IMR-90 (cell line): ENCODE measurements at regions not wholly inside any gene's neighbourhood (a gene's known extent, or its start where the extent isn't known, plus 50 kb on each side); places are given as distances from the start of the nearest gene placed in this dataset.

Source experiments
- ATAC-seq: fragments of 200-7000 bp; cut with Tn5 transposase; 2 replicates; pipeline ENCODE4 v1.9.1; 2020; ENCODE audit warnings: low read depth, mild to moderate bottlenecking, moderate library complexity
- BruUV-seq: library from RNA; stranded (reverse); fragments of 400-500 nt; replicated peaks from 2 replicates; lab custom pipeline; 2021; lab: Mats Ljungman, UMichigan
- CTCF ChIA-PET: fragments of 300-600 bp; formaldehyde crosslinking; extraction: SDS; loops from one replicate; lab custom pipeline; 2021; ENCODE audit warnings: antibody characterized with exemption; lab: Yijun Ruan, JAX
- POLR2A ChIA-PET: fragments of 300-600 bp; sonication (Branson Sonifier 250); formaldehyde crosslinking; loops from one replicate; lab custom pipeline; 2022; ENCODE audit warnings: antibody characterized with exemption; ENCODE audit not compliant: unreplicated experiment; lab: Charles Lee
- DNase-seq: peaks from one replicate; pipeline ENCODE4 v3.0.0; 2013
- H2AFZ ChIP-seq: replicated peaks from 2 replicates; pipeline ENCODE3; 2013; ENCODE audit warnings: low read length, mild to moderate bottlenecking; ENCODE audit not compliant: poor library complexity
- H2AK5ac ChIP-seq: 2 replicates; pipeline ENCODE4 v1.6.1; 2013; ENCODE audit warnings: low read depth, low read length, inconsistent platforms
- H2AK9ac ChIP-seq: replicated peaks from 2 replicates; pipeline ENCODE3; 2013; ENCODE audit warnings: mild to moderate bottlenecking, low read depth, low read length, moderate library complexity; ENCODE audit not compliant: poor library complexity
- H2BK120ac ChIP-seq: 2 replicates; pipeline ENCODE4 v1.6.1; 2013; ENCODE audit warnings: low read depth, low read length, inconsistent platforms
- H2BK15ac ChIP-seq: 3 replicates; pipeline ENCODE4 v1.6.1; 2013; ENCODE audit warnings: low read depth, low read length, inconsistent platforms
- H2BK20ac ChIP-seq: 2 replicates; pipeline ENCODE4 v1.6.1; 2013; ENCODE audit warnings: low read depth, mild to moderate bottlenecking, inconsistent platforms, low read length, moderate library complexity
- H2BK5ac ChIP-seq: 2 replicates; pipeline ENCODE4 v1.6.1; 2013; ENCODE audit warnings: mild to moderate bottlenecking, low read depth, low read length, inconsistent platforms; ENCODE audit not compliant: poor library complexity, severe bottlenecking
- H3K14ac ChIP-seq: replicated peaks from 2 replicates; pipeline ENCODE4 v1.6.1; 2013; ENCODE audit warnings: low read depth, low read length, inconsistent platforms
- H3K18ac ChIP-seq: 2 replicates; pipeline ENCODE4 v1.6.1; 2013; ENCODE audit warnings: low read depth, low read length, control low read depth
- H3K23ac ChIP-seq: 2 replicates; pipeline ENCODE4 v1.6.1; 2013; ENCODE audit warnings: low read depth, low read length, inconsistent platforms
- H3K27ac ChIP-seq: 2 replicates; pipeline ENCODE4 v1.5.1; 2013; ENCODE audit warnings: mild to moderate bottlenecking, control low read depth, low read length; ENCODE audit not compliant: insufficient read depth
- H3K27me3 ChIP-seq: 2 replicates; pipeline ENCODE4 v1.6.1; 2013; ENCODE audit warnings: low read length; ENCODE audit not compliant: control insufficient read depth, insufficient read depth
- H3K36me3 ChIP-seq: 2 replicates; pipeline ENCODE4 v1.6.1; 2013; ENCODE audit warnings: low read length, mixed read lengths; ENCODE audit not compliant: control insufficient read depth, insufficient read depth
- H3K4ac ChIP-seq: 2 replicates; pipeline ENCODE4 v1.6.1; 2013; ENCODE audit warnings: low read depth, low read length, inconsistent platforms
- H3K4me1 ChIP-seq: 2 replicates; pipeline ENCODE4 v1.6.1; 2013; ENCODE audit warnings: low read length, mixed read lengths; ENCODE audit not compliant: control insufficient read depth, insufficient read depth
- H3K4me2 ChIP-seq: 2 replicates; pipeline ENCODE4 v1.6.1; 2013; ENCODE audit warnings: low read depth, mild to moderate bottlenecking, control low read depth, low read length, moderate library complexity
- H3K4me3 ChIP-seq: 2 replicates; pipeline ENCODE4 v1.5.1; 2013; ENCODE audit warnings: low read depth, mild to moderate bottlenecking, control low read depth, low read length, moderate library complexity; ENCODE audit not compliant: insufficient read depth
- H3K56ac ChIP-seq: 2 replicates; pipeline ENCODE4 v1.6.1; 2013; ENCODE audit warnings: low read length, inconsistent platforms; ENCODE audit not compliant: insufficient read depth; ENCODE audit errors: extremely low read depth
- H3K79me1 ChIP-seq, 2 experiments: 2 replicates each; pipeline ENCODE4 v1.6.1; 2013; ENCODE audit warnings: low read length in 2 of 2, inconsistent platforms in 1 of 2, low read depth in 1 of 2
- H3K9ac ChIP-seq: 2 replicates; pipeline ENCODE4 v1.6.1; 2013; ENCODE audit warnings: low read depth, low read length, control low read depth
- H3K9me1 ChIP-seq: 2 replicates; pipeline ENCODE4 v1.6.1; 2013; ENCODE audit warnings: low read length, inconsistent platforms; ENCODE audit not compliant: insufficient read depth
- H3K9me3 ChIP-seq: 2 replicates; pipeline ENCODE4 v1.6.1; 2013; ENCODE audit warnings: low read length; ENCODE audit not compliant: control insufficient read depth, insufficient read depth
- H4K20me1 ChIP-seq: 2 replicates; pipeline ENCODE4 v1.6.1; 2013; ENCODE audit warnings: low read length, inconsistent platforms; ENCODE audit not compliant: insufficient read depth
- H4K5ac ChIP-seq: 2 replicates; pipeline ENCODE4 v1.6.1; 2013; ENCODE audit warnings: mild to moderate bottlenecking, low read depth, low read length, control low read depth
- H4K8ac ChIP-seq, 2 experiments: 2 replicates each; pipeline ENCODE4 v1.6.1; 2013; ENCODE audit warnings: low read depth in 2 of 2, low read length in 2 of 2, control low read depth in 1 of 2, inconsistent platforms in 1 of 2
- H4K91ac ChIP-seq: 2 replicates; pipeline ENCODE4 v1.6.1; 2013; ENCODE audit warnings: low read depth, low read length, inconsistent platforms; ENCODE audit not compliant: insufficient read depth
- BHLHE40 ChIP-seq: fragments of 150-350 bp; IDR thresholded peaks from 2 replicates; pipeline ENCODE4 v1.6.1; 2016; ENCODE audit warnings: mild to moderate bottlenecking, low read depth, low read length
- CEBPB ChIP-seq: IDR thresholded peaks from 2 replicates; pipeline ENCODE4 v1.6.1; 2012; ENCODE audit warnings: low read depth, low read length, improper control_type of control experiment
- CHD1 ChIP-seq: IDR thresholded peaks from 2 replicates; pipeline ENCODE4 v1.6.1; 2012; ENCODE audit warnings: low read depth, low read length, improper control_type of control experiment
- CTCF ChIP-seq: conservative IDR thresholded peaks from 2 replicates; pipeline ENCODE4 v1.5.1; 2012; ENCODE audit warnings: mild to moderate bottlenecking, low read depth, low read length, improper control_type of control experiment
- ELK1 ChIP-seq: fragments of 150-350 bp; IDR thresholded peaks from 2 replicates; pipeline ENCODE4 v1.6.1; 2016; ENCODE audit warnings: low read depth, mild to moderate bottlenecking, low read length, moderate library complexity, borderline replicate concordance
- FOS ChIP-seq: fragments of 150-350 bp; IDR thresholded peaks from 2 replicates; pipeline ENCODE4 v1.6.1; 2016; ENCODE audit warnings: low read depth, low read length
- MAFK ChIP-seq: IDR thresholded peaks from 2 replicates; pipeline ENCODE4 v1.6.1; 2012; ENCODE audit warnings: low read depth, low read length, improper control_type of control experiment
- MAZ ChIP-seq: IDR thresholded peaks from 2 replicates; pipeline ENCODE4 v1.6.1; 2012; ENCODE audit warnings: low read depth, mild to moderate bottlenecking, low read length, improper control_type of control experiment, moderate library complexity, borderline replicate concordance
- MXI1 ChIP-seq: IDR thresholded peaks from 2 replicates; pipeline ENCODE4 v1.6.1; 2012; ENCODE audit warnings: low read depth, mild to moderate bottlenecking, low read length, moderate library complexity, borderline replicate concordance
- NFE2L2 ChIP-seq: fragments of 150-350 bp; IDR thresholded peaks from 2 replicates; pipeline ENCODE4 v1.6.1; 2016; ENCODE audit warnings: low read depth, mild to moderate bottlenecking, low read length
- POLR2A ChIP-seq: IDR thresholded peaks from 2 replicates; pipeline ENCODE4 v1.6.1; 2012; ENCODE audit warnings: mild to moderate bottlenecking, low read depth, low read length
- RAD21 ChIP-seq: IDR thresholded peaks from 2 replicates; pipeline ENCODE4 v1.6.1; 2012; ENCODE audit warnings: low read length, improper control_type of control experiment
- RCOR1 ChIP-seq: IDR thresholded peaks from 2 replicates; pipeline ENCODE4 v1.6.1; 2012; ENCODE audit warnings: mild to moderate bottlenecking, low read length, improper control_type of control experiment; ENCODE audit not compliant: insufficient replicate concordance
- RFX5 ChIP-seq: IDR thresholded peaks from 2 replicates; pipeline ENCODE4 v1.8.0; 2012; ENCODE audit warnings: low read depth, mild to moderate bottlenecking, low read length, moderate library complexity
- SMC3 ChIP-seq: fragments of 150-350 bp; IDR thresholded peaks from 2 replicates; pipeline ENCODE4 v1.6.1; 2016; ENCODE audit warnings: low read depth, mild to moderate bottlenecking, antibody characterized with exemption, low read length, moderate library complexity
- USF2 ChIP-seq: fragments of 150-350 bp; IDR thresholded peaks from 2 replicates; pipeline ENCODE4 v1.6.1; 2017; ENCODE audit warnings: mild to moderate bottlenecking, antibody characterized with exemption, low read length, low read depth
- WGBS, 2 experiments: methylation state at CpG; one replicate each; pipeline versions ENCODE4 v1.1.5 to v1.1.7; 2013; ENCODE audit warnings: missing lambda C conversion rate in 2 of 2; ENCODE audit not compliant: insufficient read length in 1 of 2; ENCODE audit errors: extremely low coverage in 2 of 2; 5-methylcytosine and 5-hydroxymethylcytosine counted together
- dilution Hi-C: fragments of 300-500 bp; cut with HindIII; formaldehyde crosslinking; loops from one replicate; pipeline ENCODE4 v1.14.3; 2018; ENCODE audit warnings: low sequenced_read_pairs; ENCODE audit not compliant: unreplicated experiment
- in situ Hi-C: fragments of 300-500 bp; cut with MboI; formaldehyde crosslinking; loops from 3 replicates; pipeline ENCODE4 v1.14.3; 2019; ENCODE audit warnings: low sequenced_read_pairs, inconsistent platforms, mixed read lengths
- intact Hi-C: fragments of 100-400 bp; cut with micrococcal nuclease; formaldehyde crosslinking; loops from 2 replicates; pipeline ENCODE4 v1.10.0; 2022

GRCh38 chr12:97026901-97027300 is 119.8 kb downstream of the NEDD1 start:
- Histone ChIP-seq H2AK5ac (no peak overlapping the region), H4K20me1 (no peaks in the 10 kb centered on the region), H3K4me3 (no peak overlapping the region), H4K8ac (no peak overlapping the region), H3K14ac (no peak overlapping the region), H3K27me3 (no peaks in the 10 kb centered on the region), H2AK9ac (no peak overlapping the region), H3K79me1 (no peaks in the 10 kb centered on the region), H2AFZ (no peak overlapping the region), H3K4me2 (no peak overlapping the region), H3K27ac (no peak overlapping the region), H3K4ac (no peak overlapping the region), H3K9me1 (no peaks in the 10 kb centered on the region), H2BK120ac (no peak overlapping the region), H3K23ac (no peak overlapping the region), H3K18ac (no peak overlapping the region), H4K5ac (no peak overlapping the region), H3K9ac (no peak overlapping the region), H4K91ac (no peak overlapping the region), H2BK15ac (no peak overlapping the region), H3K9me3 (no peaks in the 10 kb centered on the region), H3K56ac (no peak overlapping the region), H2BK5ac (no peak overlapping the region), H2BK20ac (no peak overlapping the region), H3K36me3 (no peaks in the 10 kb centered on the region), H3K4me1 (no peaks in the 10 kb centered on the region)
- DNase-seq, result no peak
- no peak for ATAC-seq
- dilution Hi-C loops, result no loop called here
- no TSS peak for BruUV-seq
- TF ChIP-seq RAD21 (no peak), RCOR1 (no peak), MAZ (no peak), MAFK (no peak), ELK1 (no peak), SMC3 (no peak), RFX5 (no peak), MXI1 (no peak), CTCF (no peak), POLR2A (no peak), BHLHE40 (no peak), FOS (no peak), NFE2L2 (no peak), CEBPB (no peak), CHD1 (no peak), USF2 (no peak)
- ChIA-PET CTCF (no interaction called here), POLR2A (no interaction called here)
- intact Hi-C loops, result no loop called here
- WGBS, 2 experiments, result no CpG with 5 or more reads among the region's 2 CpGs
- in situ Hi-C loops, result no loop called here
